H1 (cell line): ENCODE measurements at regions not wholly inside any gene's neighbourhood (a gene's known extent, or its start where the extent isn't known, plus 50 kb on each side); places are given as distances from the start of the nearest gene placed in this dataset.

Experiments used
- CBX5 ChIP-seq: fragments of 300-800, 300-1000 bp; sonication (generic); IDR thresholded peaks from 2 replicates; pipeline ENCODE4 v1.7.1; 2016; ENCODE audit warnings: antibody characterized with exemption, low read length, low read depth
- CTCF ChIP-seq, 3 experiments: IDR thresholded peaks; 1 replicate in 2 of 3; 2 replicates in 1 of 3; pipeline versions ENCODE4 v1.5.1 to v1.6.1; 2011; ENCODE audit warnings: low read length in 3 of 3, mild to moderate bottlenecking in 3 of 3, inconsistent platforms in 2 of 3, low read depth in 1 of 3, moderate library complexity in 1 of 3; ENCODE audit not compliant: insufficient read depth in 1 of 3; ENCODE audit errors: control extremely low read depth in 1 of 3
- EZH2 ChIP-seq: fragments of 200-600 bp; sonication (generic); IDR thresholded peaks from 2 replicates; pipeline ENCODE4 v1.7.1; 2012; ENCODE audit warnings: low read depth, mild to moderate bottlenecking, moderate library complexity, low read length, inconsistent platforms; ENCODE audit not compliant: severe bottlenecking
- GABPA ChIP-seq: IDR thresholded peaks from 2 replicates; pipeline ENCODE4 v1.6.1; 2011; ENCODE audit warnings: mild to moderate bottlenecking, low read length, moderate library complexity, borderline replicate concordance; ENCODE audit not compliant: insufficient read depth
- HDAC2 ChIP-seq, 2 experiments: fragments of 300-600 bp in 1 of 2; sonication (generic) in 1 of 2; IDR thresholded peaks; 2 replicates each; pipeline ENCODE4 v1.6.1; 2011 to 2012; ENCODE audit warnings: low read depth in 2 of 2, low read length in 2 of 2, mild to moderate bottlenecking in 2 of 2, moderate library complexity in 2 of 2, borderline replicate concordance in 1 of 2, inconsistent platforms in 1 of 2
- JUN ChIP-seq: IDR thresholded peaks from 2 replicates; pipeline ENCODE4 v1.6.1; 2011; ENCODE audit warnings: low read depth, mild to moderate bottlenecking, improper control_type of control experiment, low read length
- JUND ChIP-seq: IDR thresholded peaks from 2 replicates; pipeline ENCODE4 v1.6.1; 2011; ENCODE audit warnings: mild to moderate bottlenecking, improper control_type of control experiment, low read length
- NANOG ChIP-seq: IDR thresholded peaks from 2 replicates; pipeline ENCODE4 v1.6.1; 2011; ENCODE audit warnings: low read length, low read depth, mild to moderate bottlenecking, inconsistent platforms; ENCODE audit not compliant: insufficient read depth, poor library complexity, severe bottlenecking
- NRF1 ChIP-seq: IDR thresholded peaks from 2 replicates; pipeline ENCODE4 v1.6.1; 2011; ENCODE audit warnings: mild to moderate bottlenecking, low read depth, low read length, improper control_type of control experiment
- POLR2A ChIP-seq, 2 experiments: IDR thresholded peaks; 1 replicate in 1 of 2; 2 replicates in 1 of 2; pipeline ENCODE4 v1.6.1; 2011; ENCODE audit warnings: low read depth in 2 of 2, low read length in 2 of 2, mild to moderate bottlenecking in 2 of 2; ENCODE audit errors: control extremely low read depth in 1 of 2
- POLR2AphosphoS5 ChIP-seq: IDR thresholded peaks from 2 replicates; pipeline ENCODE4 v1.6.1; 2011; ENCODE audit warnings: low read depth, low read length
- SIN3A ChIP-seq, 2 experiments: IDR thresholded peaks in 1 of 2; conservative IDR thresholded peaks in 1 of 2; 2 replicates each; pipeline ENCODE4 v1.6.1; 2011 to 2012; ENCODE audit warnings: low read length in 2 of 2, improper control_type of control experiment in 1 of 2, low read depth in 1 of 2, mild to moderate bottlenecking in 1 of 2
- YY1 ChIP-seq: IDR thresholded peaks from 2 replicates; pipeline ENCODE4 v1.6.1; 2011; ENCODE audit warnings: low read depth, mild to moderate bottlenecking, low read length

- TF ChIP-seq NANOG (no peak), YY1 (no peak), CTCF (IDR thresholded peaks at IDR 0.05; ENCODE audit: control extremely low read depth in 1 of 3, insufficient read depth in 1 of 3, low read depth in 1 of 3, low read length in 3 of 3) (no peak), POLR2AphosphoS5 (no peak), POLR2A (IDR thresholded peaks at IDR 0.05; ENCODE audit: control extremely low read depth in 1 of 2, low read depth in 2 of 2, low read length in 2 of 2) (no peak), HDAC2 (IDR thresholded peaks at IDR 0.05; ENCODE audit: borderline replicate concordance in 1 of 2, low read depth in 2 of 2, low read length in 2 of 2) (no peak), JUN (no peak), EZH2 (no peak), JUND (no peak), GABPA (no peak), NRF1 (no peak), CBX5 (no peak), SIN3A (conservative IDR thresholded peaks at IDR 0.05 in 1 of 2, IDR thresholded peaks at IDR 0.05 in 1 of 2; ENCODE audit: low read depth in 1 of 2, low read length in 2 of 2) (no peak)
Observed at GRCh38 chr6:140850438-140850837, 1282.3 kb upstream of the GJE1 start.
